CD14-positive monocyte (primary cell): ENCODE measurements at regions not wholly inside any gene's neighbourhood (a gene's known extent, or its start where the extent isn't known, plus 50 kb on each side); places are given as distances from the start of the nearest gene placed in this dataset.

Experiments used
- DNase-seq, 3 donors: peaks; one replicate each; pipeline ENCODE4 v3.0.0-alpha.2; 2011 to 2022
- H2AFZ ChIP-seq: 2 replicates; pipeline ENCODE4 v1.6.0; 2012; ENCODE audit warnings: mild to moderate bottlenecking, low read depth, low read length, inconsistent platforms; ENCODE audit not compliant: insufficient read depth, poor library complexity, severe bottlenecking
- H3K27ac ChIP-seq, 2 donors: 1 replicate in 1 of 2; 2 replicates in 1 of 2; pipeline ENCODE4 v1.5.1; 2012 to 2013; ENCODE audit warnings: low read length in 2 of 2, control low read depth in 1 of 2, inconsistent platforms in 1 of 2, low read depth in 1 of 2, mild to moderate bottlenecking in 1 of 2
- H3K27me3 ChIP-seq, 2 donors: one replicate each; pipeline versions ENCODE4 v1.6.0 to v1.6.1; 2011 to 2013; ENCODE audit warnings: low read length in 2 of 2; ENCODE audit not compliant: control insufficient read depth in 2 of 2, insufficient read depth in 2 of 2
- H3K36me3 ChIP-seq, 2 donors: replicated peaks in 1 of 2; 1 replicate in 1 of 2; 2 replicates in 1 of 2; pipeline versions ENCODE4 v1.5.1 to v1.6.1; 2012 to 2013; ENCODE audit warnings: low read length in 2 of 2, control low read depth in 1 of 2, inconsistent platforms in 1 of 2, mild to moderate bottlenecking in 1 of 2; ENCODE audit not compliant: insufficient read depth in 2 of 2, control insufficient read depth in 1 of 2
- H3K4me1 ChIP-seq, 2 donors: 1 replicate in 1 of 2; 2 replicates in 1 of 2; pipeline versions ENCODE4 v1.5.1 to v1.6.1; 2012 to 2013; ENCODE audit warnings: low read length in 2 of 2, control low read depth in 1 of 2, inconsistent platforms in 1 of 2, mild to moderate bottlenecking in 1 of 2, moderate library complexity in 1 of 2; ENCODE audit not compliant: insufficient read depth in 2 of 2, control insufficient read depth in 1 of 2
- H3K4me2 ChIP-seq: replicated peaks from 2 replicates; pipeline ENCODE3; 2012; ENCODE audit warnings: low read length, moderate library complexity, mild to moderate bottlenecking; ENCODE audit not compliant: poor library complexity, severe bottlenecking; ENCODE audit errors: extremely low read depth
- H3K4me3 ChIP-seq, 3 experiments: fragments of 200-600 bp in 1 of 3; sonication (generic) in 1 of 3; replicated peaks in 1 of 3; 1 replicate in 2 of 3; 2 replicates in 1 of 3; pipeline ENCODE4 v1.5.1; 2011 to 2013; ENCODE audit warnings: low read length in 3 of 3, mild to moderate bottlenecking in 3 of 3, control low read depth in 2 of 3, low read depth in 2 of 3, inconsistent platforms in 1 of 3, moderate library complexity in 1 of 3
- H3K79me2 ChIP-seq: 2 replicates; pipeline ENCODE4 v1.6.0; 2012; ENCODE audit warnings: mild to moderate bottlenecking, control low read depth, inconsistent platforms, low read length, moderate library complexity; ENCODE audit not compliant: insufficient read depth
- H3K9ac ChIP-seq: 2 replicates; pipeline ENCODE4 v1.6.0; 2017; ENCODE audit warnings: low read length, mild to moderate bottlenecking; ENCODE audit not compliant: insufficient read depth, poor library complexity, severe bottlenecking
- H3K9me3 ChIP-seq, 2 donors: replicated peaks in 1 of 2; 1 replicate in 1 of 2; 2 replicates in 1 of 2; pipeline versions ENCODE4 v1.5.1 to v1.6.1; 2012 to 2013; ENCODE audit warnings: low read length in 2 of 2, control low read depth in 1 of 2; ENCODE audit not compliant: control insufficient read depth in 1 of 2, insufficient read depth in 1 of 2
- H4K20me1 ChIP-seq: 2 replicates; pipeline ENCODE4 v1.6.0; 2012; ENCODE audit warnings: mild to moderate bottlenecking, low read length, control low read depth, moderate library complexity; ENCODE audit not compliant: insufficient read depth
- H3K27ac Mint-ChIP-seq, 7 donors: one replicate each; pipeline ENCODE4 v1.8.0; 2020; ENCODE audit warnings: mild to moderate bottlenecking in 7 of 7, mixed read lengths in 7 of 7, moderate library complexity in 6 of 7, inconsistent platforms in 2 of 7
- H3K27me3 Mint-ChIP-seq, 3 donors: one replicate each; pipeline ENCODE4 v1.8.0; 2021 to 2022; ENCODE audit warnings: low read depth in 3 of 3, mild to moderate bottlenecking in 3 of 3, mixed read lengths in 3 of 3, moderate library complexity in 3 of 3, inconsistent platforms in 1 of 3
- H3K36me3 Mint-ChIP-seq, 2 donors: one replicate each; pipeline ENCODE4 v1.8.0; 2020; ENCODE audit warnings: mixed read lengths in 2 of 2, inconsistent platforms in 1 of 2, mild to moderate bottlenecking in 1 of 2
- H3K4me1 Mint-ChIP-seq: one replicate; pipeline ENCODE4 v1.8.0; 2020; ENCODE audit warnings: mild to moderate bottlenecking, mixed read lengths
- H3K4me3 Mint-ChIP-seq, 2 donors: one replicate each; pipeline ENCODE4 v1.8.0; 2020; ENCODE audit warnings: mild to moderate bottlenecking in 2 of 2, mixed read lengths in 2 of 2, moderate library complexity in 1 of 2
- H3K9me3 Mint-ChIP-seq, 7 donors: one replicate each; pipeline ENCODE4 v1.8.0; 2020 to 2022; ENCODE audit warnings: mixed read lengths in 7 of 7, mild to moderate bottlenecking in 6 of 7, moderate library complexity in 6 of 7, inconsistent platforms in 2 of 7
- WGBS: methylation state at CpG from one replicate; pipeline ENCODE4 v1.1.5; 2013; ENCODE audit warnings: missing lambda C conversion rate; ENCODE audit not compliant: insufficient coverage; 5-methylcytosine and 5-hydroxymethylcytosine counted together
- intact Hi-C, 2 donors: fragments of 100-400 bp; cut with micrococcal nuclease; formaldehyde crosslinking; loops; one replicate each; pipeline versions ENCODE4 v1.15.0 to v1.15.1; 2023
- TF ChIP-seq, protein P1 (sequence below): fragments of 200-600 bp; IDR thresholded peaks from one replicate; pipeline ENCODE4 v1.8.0; 2022; ENCODE audit warnings: antibody characterized with exemption, mild to moderate bottlenecking

DNA sequence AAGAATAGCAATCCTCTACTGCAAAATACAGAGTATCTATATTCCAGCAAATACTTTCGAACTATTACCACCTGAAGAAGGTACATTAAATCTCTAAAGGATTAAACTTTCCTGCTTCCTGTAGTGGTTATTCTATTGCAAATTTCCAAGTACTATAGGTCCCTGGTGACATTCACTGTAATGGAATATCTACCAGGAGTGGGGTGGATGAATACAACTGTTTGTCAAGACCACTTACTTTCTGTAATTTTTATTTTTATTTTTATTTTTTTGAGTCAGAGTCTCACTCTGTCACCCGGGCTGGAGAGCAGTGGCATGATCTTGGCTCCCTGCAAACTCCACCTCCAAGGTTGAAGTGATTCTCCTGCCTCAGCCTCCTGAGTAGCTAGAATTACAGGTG is 389.5 kb downstream of the TMEM114 start:
- TF ChIP-seq, protein P1, sequence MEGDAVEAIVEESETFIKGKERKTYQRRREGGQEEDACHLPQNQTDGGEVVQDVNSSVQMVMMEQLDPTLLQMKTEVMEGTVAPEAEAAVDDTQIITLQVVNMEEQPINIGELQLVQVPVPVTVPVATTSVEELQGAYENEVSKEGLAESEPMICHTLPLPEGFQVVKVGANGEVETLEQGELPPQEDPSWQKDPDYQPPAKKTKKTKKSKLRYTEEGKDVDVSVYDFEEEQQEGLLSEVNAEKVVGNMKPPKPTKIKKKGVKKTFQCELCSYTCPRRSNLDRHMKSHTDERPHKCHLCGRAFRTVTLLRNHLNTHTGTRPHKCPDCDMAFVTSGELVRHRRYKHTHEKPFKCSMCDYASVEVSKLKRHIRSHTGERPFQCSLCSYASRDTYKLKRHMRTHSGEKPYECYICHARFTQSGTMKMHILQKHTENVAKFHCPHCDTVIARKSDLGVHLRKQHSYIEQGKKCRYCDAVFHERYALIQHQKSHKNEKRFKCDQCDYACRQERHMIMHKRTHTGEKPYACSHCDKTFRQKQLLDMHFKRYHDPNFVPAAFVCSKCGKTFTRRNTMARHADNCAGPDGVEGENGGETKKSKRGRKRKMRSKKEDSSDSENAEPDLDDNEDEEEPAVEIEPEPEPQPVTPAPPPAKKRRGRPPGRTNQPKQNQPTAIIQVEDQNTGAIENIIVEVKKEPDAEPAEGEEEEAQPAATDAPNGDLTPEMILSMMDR: no peak
- intact Hi-C loops: no loop called here
- Histone ChIP-seq H3K9me3 (peaks cover 0 to 6% of the 10 kb centered on the region in 2 donors), H3K79me2 (no peaks in the 10 kb centered on the region), H2AFZ (no peak overlapping the region), H3K4me3 (no peak overlapping the region), H3K9ac (no peak overlapping the region), H4K20me1 (no peaks in the 10 kb centered on the region), H3K36me3 (no peaks in the 10 kb centered on the region), H3K27ac (no peak overlapping the region), H3K4me1 (no peaks in the 10 kb centered on the region), H3K4me2 (no peak overlapping the region), H3K27me3 (no peaks in the 10 kb centered on the region)
- DNase-seq: no peak
- WGBS: no CpG with 5 or more reads among the region's 2 CpGs
- H3K4me1 Mint-ChIP-seq: no peaks in the 10 kb centered on the region
- peaks cover 0 to 18% (median 6%) of the 10 kb centered on the region in 7 donors for H3K9me3 Mint-ChIP-seq
- no peaks in the 10 kb centered on the region for H3K36me3 Mint-ChIP-seq
- H3K27me3 Mint-ChIP-seq: peaks cover 0 to 3% (median 0%) of the 10 kb centered on the region in 3 donors
- no peak overlapping the region for H3K27ac Mint-ChIP-seq
- no peak overlapping the region for H3K4me3 Mint-ChIP-seq

DNA sequence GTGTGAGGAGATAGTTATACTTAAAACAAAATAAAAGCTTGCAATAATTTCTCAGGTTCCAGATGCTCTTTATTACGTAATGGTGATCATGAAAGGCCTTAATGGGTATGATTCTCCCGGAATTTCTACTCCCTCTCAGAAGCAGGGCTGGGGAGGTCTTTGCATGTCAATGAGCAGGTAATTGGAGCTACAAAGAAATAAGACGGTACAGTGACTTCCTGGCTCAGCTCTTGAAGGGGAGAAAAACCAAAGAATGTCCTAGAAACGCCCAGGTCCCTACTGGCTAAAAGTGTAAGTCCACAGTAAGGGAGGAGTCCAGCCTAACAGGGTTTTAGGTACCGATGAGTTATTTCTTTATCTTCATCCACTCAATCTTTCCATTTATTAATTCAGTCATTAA is 390.9 kb downstream of the TMEM114 start:
- H3K4me3 Mint-ChIP-seq: no peak overlapping the region
- Histone ChIP-seq H3K4me1 (no peaks in the 10 kb centered on the region), H3K4me3 (no peak overlapping the region), H3K79me2 (no peaks in the 10 kb centered on the region), H4K20me1 (no peaks in the 10 kb centered on the region), H3K27ac (no peak overlapping the region), H2AFZ (no peak overlapping the region), H3K27me3 (no peaks in the 10 kb centered on the region), H3K9ac (no peak overlapping the region), H3K4me2 (no peak overlapping the region), H3K36me3 (no peaks in the 10 kb centered on the region), H3K9me3 (peaks cover 0 to 6% of the 10 kb centered on the region in 2 donors)
- no peak for DNase-seq
- H3K27ac Mint-ChIP-seq: no peak overlapping the region
- intact Hi-C loops: no loop called here
- no peaks in the 10 kb centered on the region for H3K4me1 Mint-ChIP-seq
- WGBS: 63% methylated on average over 1 of the region's 5 CpGs
- peaks cover 0 to 18% (median 6%) of the 10 kb centered on the region in 7 donors for H3K9me3 Mint-ChIP-seq
- H3K36me3 Mint-ChIP-seq: no peaks in the 10 kb centered on the region
- H3K27me3 Mint-ChIP-seq: peaks cover 0 to 3% (median 0%) of the 10 kb centered on the region in 3 donors
- TF ChIP-seq, protein P1: no peak
